ENCODE measurements at regions not wholly inside any gene's neighbourhood (a gene's known extent, or its start where the extent isn't known, plus 50 kb on each side); places are given as distances from the start of the nearest gene placed in this dataset.

GRCh38 chr22:44582016-44582415, 84.0 kb upstream of the RTL6 start:
- in situ Hi-C loops (cut with HindIII; ENCODE audit: low sequenced_read_pairs), result no loop called here
- DNase-seq (ENCODE audit: low spot score), result no peak

- in situ Hi-C loops (cut with HindIII; ENCODE audit: low sequenced_read_pairs), result no loop called here
- DNase-seq (ENCODE audit: low spot score), result no peak
Observed at GRCh38 chr22:44581096-44581435, 83.0 kb upstream of the RTL6 start.

- DNase-seq (ENCODE audit: low spot score), result no peak
- in situ Hi-C loops (cut with HindIII; ENCODE audit: low sequenced_read_pairs), result no loop called here
Observed at GRCh38 chr22:44580176-44581095, 82.4 kb upstream of the RTL6 start.

DNA sequence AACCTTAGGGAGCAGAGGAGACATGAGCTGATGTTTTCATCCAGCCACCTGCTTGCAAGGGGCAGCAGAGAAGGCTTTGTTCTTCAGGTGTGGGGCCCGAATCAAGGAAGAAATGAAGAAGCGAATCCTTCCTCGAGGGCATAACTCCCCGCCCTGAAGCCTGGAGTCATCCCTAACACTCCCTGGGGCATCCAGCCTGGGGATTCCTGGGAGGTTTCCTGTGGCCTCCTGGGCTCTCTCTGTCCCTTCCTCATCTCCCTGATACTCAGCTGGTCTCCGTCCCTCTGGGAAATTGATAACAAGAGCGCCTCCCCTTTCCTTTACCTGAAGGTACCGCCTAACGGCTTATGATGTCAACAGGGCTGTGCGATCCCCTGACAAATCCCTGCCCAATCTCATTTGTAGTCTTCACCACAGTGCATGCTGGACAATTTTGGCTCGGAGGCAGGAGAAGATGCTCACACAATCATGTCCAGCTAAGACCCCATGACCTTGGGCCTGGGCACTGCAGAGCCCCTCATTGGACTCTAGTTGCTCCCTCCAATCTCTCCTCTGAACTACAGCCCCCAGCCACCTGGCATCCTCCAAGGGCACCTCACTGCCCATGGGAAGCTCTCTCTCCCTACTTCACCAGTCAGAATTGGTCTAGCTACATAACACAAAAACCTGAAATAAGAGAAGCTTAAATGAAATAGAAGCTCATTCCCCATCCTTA, 80.6 kb upstream of the RTL6 start:
- no peak for DNase-seq (ENCODE audit: low spot score)
- in situ Hi-C loops (cut with HindIII; ENCODE audit: low sequenced_read_pairs), result no loop called here

DNA sequence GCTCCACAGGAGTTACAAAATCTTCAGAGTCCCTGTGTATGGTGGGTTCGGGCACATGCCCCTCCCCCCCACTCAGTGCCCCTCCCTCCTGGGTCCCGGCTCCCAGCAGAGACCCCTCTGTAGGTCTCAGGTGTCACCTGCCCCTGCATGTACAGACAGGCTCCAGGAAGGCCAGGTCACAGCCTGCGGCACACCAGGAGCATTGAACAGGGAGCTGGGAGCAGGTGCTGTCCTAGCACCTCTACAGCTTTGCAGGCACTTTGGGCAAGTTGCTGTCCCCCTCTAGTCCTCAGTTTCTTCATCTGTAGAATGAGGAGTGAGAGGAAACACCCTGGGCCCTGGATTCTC, 80.1 kb upstream of the RTL6 start:
- no peak for DNase-seq (ENCODE audit: low spot score)
- in situ Hi-C loops (cut with HindIII; ENCODE audit: low sequenced_read_pairs), result no loop called here

DNA sequence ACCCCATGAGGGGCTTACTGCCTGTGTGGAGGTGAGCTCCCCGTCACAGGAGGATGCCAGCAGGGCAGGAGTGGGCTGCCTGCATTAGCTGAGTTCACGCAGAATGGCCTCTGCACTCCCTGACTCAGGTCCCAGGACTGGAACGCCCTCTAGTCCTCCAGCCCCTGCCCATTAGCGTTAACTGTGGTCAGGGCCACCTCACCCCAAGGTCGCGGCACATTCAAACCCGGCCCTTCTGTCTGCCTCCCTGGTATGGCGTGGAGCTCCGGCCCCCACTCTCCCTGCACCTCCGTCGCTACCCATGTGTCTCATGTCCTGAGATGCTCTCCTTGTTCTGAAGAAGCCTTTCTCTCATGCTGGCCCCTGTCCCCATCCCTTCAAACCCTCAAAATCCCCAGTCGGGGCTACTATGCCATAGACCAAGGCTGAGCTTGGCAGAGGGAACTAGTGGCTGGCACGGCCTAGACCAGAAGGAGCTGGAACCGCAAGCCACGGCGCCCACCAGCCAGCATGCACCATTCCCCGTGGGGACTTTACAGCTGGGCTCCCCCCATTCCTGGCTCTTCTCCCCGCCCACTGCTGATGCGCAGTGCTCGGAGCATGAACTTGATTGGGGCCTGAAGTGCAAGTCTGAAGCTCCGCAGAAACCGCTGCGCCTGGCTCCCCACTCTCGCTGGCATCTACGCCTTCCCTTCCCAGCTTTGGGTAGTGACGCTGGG, 79.5 kb upstream of the RTL6 start:
- no peak for DNase-seq (ENCODE audit: low spot score)
- in situ Hi-C loops (cut with HindIII; ENCODE audit: low sequenced_read_pairs), result no loop called here

GRCh38 chr22:44576311-44577260, 78.6 kb upstream of the RTL6 start:
- in situ Hi-C loops (cut with HindIII; ENCODE audit: low sequenced_read_pairs), result no loop called here
- no peak for DNase-seq (ENCODE audit: low spot score)

DNA sequence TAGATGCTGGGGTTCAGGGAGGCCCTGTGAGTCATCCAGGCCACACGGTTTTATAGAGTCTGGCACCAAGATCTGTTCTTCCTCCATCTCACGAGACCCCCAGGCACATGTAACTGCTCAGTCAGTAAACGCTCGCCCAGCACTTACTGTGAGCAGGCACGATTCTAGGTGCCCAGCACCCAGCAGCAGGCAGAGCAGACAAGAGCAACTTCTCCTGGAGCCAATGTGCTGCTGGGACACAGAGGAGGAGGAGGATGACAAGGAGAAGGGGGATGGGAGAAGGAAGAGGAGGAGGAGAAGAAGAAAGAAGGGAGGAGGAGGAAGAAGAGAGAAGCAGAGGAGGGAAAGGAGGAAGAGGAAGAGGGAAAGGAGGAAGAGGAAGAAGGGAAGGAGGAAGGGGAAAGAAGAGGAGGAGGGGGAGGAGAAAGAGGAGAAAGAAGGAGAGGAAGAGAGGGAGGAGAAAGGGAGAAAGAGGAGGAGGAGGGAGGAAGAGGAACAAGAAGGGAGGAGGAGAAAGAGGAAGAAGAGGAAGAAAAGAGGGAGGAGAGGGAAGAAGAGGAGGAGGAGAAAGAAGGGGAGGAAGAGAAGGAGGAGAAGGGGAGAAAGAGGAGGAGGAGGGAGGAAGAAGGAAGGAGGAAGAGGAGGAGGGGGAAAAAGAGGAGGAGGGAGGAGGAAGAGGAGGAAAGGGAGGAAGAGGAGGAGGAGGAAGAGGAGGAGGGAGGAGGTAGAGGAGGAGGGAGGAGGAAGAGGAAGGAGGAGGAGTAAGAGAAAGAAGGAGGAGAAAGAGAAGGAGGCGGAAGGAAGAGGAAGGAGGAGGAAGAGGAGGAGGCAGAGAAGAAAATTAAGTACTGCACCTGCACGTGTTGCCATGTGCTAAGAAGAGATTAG, 77.6 kb upstream of the RTL6 start:
- in situ Hi-C loops (cut with HindIII; ENCODE audit: low sequenced_read_pairs), result no loop called here
- no peak for DNase-seq (ENCODE audit: low spot score)

DNA sequence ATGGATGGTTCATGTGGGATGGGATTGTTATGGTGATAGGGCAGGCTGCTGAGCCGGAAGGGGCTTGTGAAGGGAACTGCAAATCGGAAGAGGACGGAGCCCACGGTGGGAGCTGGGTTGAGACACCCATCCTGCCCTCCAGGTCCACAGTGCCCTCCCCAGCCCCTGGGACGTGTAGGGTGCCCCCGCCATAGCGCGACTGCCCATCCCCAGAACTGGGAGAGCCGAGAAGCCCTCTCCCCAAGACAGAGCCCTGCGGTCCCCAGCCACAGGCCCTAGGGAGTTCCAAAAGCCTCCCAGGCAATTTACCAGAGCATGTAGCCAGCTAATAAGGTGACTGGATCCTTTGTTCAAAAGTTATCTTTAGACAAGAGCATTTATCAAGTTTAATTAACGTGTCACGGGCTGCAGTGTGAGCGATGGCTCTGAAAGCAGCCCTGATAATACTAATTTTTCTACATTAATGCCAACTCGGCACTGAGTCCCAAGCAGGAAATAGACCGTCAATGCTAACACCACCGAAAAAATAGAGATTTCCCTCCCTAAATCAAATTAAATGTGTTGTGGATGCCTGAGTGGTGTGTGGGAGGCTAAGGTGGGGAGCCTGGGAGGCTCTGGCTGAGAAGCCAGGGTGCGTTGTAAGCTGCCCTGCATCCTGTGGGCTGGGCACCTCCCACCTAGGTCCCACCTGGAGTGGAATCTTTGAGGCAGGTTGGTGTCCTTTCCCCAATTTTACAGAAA, 76.8 kb upstream of the RTL6 start:
- in situ Hi-C loops (cut with HindIII; ENCODE audit: low sequenced_read_pairs), result no loop called here
- DNase-seq (ENCODE audit: low spot score), result no peak

DNA sequence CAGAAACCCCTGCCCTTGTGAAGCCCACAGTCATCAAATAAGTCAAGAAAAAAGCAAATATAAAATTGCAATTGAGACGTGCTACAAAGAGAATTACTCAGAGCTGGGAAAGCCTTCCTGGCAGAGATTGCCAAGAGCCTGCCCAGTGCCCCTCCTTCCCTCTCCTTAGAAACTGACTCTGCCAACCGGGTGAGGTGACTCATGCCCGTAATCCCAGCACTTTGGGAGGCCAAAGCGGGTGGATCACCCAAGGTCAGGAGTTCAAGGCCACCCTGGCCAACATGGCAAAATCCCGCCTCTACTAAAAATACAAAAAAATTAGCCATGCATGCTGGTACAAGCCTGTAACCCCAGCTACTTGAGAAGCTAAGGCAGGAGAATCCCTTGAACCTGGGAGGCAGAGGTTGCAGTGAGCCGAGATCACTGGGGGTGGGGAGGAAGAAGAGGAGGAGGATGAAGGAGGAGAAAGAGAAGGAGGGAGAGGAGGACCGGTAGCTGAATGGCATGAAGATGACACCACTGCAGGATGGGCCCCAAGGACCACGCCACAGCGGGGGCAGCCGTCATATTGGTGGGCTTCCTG, 76.1 kb upstream of the RTL6 start:
- in situ Hi-C loops (cut with HindIII; ENCODE audit: low sequenced_read_pairs), result no loop called here
- DNase-seq (ENCODE audit: low spot score), result no peak

DNA sequence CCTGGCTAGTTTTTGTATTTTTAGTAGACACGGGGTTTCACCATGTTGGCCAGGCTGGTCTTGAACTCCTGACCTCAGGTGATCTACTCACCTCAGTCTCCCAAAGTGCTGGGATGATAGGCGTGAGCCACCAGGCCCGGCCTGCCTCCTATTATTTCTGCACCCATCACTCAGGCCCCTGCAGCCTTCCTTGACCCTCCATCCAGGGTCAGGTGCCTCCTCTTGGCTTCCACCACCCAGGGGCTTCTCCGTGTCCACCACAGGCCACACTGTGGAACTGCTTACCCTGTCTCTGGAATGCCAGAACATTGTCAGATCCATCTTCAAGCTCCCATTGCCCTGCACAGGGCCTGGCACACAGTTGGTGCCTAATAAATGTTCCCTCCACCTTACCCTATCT, 75.4 kb upstream of the RTL6 start:
- in situ Hi-C loops (cut with HindIII; ENCODE audit: low sequenced_read_pairs), result no loop called here
- DNase-seq (ENCODE audit: low spot score), result no peak

DNA sequence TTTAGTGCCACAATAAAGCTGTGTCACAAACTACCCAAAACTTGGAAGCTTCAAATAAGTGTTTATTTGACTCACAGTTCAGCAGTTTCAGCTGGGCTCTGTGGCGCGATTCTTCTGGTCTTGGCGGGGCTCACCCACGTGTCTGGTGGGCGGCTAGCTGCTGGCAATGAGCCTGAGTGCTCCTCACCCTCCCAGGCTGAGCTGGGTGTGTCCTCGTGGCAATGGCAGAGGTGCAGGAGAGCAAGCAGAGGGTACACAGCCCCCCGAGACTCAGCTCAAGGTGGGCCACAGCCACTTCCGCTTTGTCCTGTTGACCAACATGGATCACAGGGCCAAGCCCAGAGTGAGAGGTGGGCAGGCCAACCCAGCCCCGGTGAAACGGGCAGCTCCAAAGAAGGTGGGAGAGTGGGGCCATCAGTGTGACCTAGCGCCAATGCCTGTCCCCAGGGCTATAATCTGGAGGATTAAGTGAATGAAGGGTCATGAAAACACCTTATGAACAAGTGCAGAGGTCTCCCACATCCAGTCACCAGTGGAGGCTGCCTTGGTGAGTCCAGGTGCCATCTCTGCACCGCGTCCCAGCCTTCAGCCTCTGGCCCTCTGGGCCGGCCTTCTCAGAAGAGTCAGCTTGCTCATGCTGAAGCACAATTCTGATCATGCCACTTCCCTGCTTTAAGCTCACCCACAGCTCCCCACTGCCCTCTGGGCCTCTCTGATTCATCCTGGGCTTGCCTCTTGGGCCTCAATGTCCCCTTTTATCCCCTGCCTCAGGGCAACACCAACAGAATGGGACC, 74.6 kb upstream of the RTL6 start:
- no peak for DNase-seq (ENCODE audit: low spot score)
- in situ Hi-C loops (cut with HindIII; ENCODE audit: low sequenced_read_pairs), result no loop called here

GRCh38 chr22:44571566-44572413, 73.8 kb upstream of the RTL6 start:
- no peak for DNase-seq (ENCODE audit: low spot score)
- in situ Hi-C loops (cut with HindIII; ENCODE audit: low sequenced_read_pairs), result no loop called here

GRCh38 chr22:44570476-44571445, 72.7 kb upstream of the RTL6 start:
- in situ Hi-C loops (cut with HindIII; ENCODE audit: low sequenced_read_pairs), result no loop called here
- DNase-seq (ENCODE audit: low spot score), result no peak

- DNase-seq (ENCODE audit: low spot score), result no peak
- in situ Hi-C loops (cut with HindIII; ENCODE audit: low sequenced_read_pairs), result no loop called here
Observed at GRCh38 chr22:44569561-44569991, 71.5 kb upstream of the RTL6 start.
